ENCODE measurements at regions not wholly inside any gene's neighbourhood (a gene's known extent, or its start where the extent isn't known, plus 50 kb on each side); places are given as distances from the start of the nearest gene placed in this dataset.

DNA sequence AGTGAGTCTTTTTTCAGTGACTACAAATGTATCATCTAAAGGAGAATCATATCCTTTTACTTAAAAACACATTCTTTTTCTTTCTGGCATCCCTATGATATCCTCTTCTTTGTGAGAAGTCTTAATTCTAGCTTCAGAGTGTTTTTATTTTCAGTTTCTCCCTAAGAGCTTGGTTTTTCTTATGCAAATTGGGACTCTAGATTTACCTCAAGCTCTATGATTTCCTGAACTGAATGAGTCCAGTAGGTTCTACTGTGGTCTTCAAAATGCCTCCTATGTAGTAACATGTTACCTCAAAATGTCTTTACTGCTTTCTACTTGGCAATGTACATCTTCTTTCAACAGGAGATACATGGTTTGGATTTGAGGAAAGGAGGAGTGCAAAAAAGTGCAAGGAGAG lies 148.2 kb upstream of the C21orf91 start:
- TF ChIP-seq CTCF (IDR thresholded peaks at IDR 0.05; ENCODE audit: unreplicated experiment) = no peak
- no peaks in the 10 kb centered on the region for H3K36me3 Mint-ChIP-seq (ENCODE audit: insufficient read depth, unreplicated experiment)
- no peak overlapping the region for H3K27ac Mint-ChIP-seq (ENCODE audit: low read depth, unreplicated experiment)
- intact Hi-C loops (cut with micrococcal nuclease) = no loop called here
- H3K27me3 Mint-ChIP-seq (ENCODE audit: insufficient read depth, unreplicated experiment) = no peaks in the 10 kb centered on the region
- ChIA-PET POLR2A (no interaction called here), CTCF (no interaction called here)
- no peak for DNase-seq (ENCODE audit: unreplicated experiment)
- BruUV-seq (replicated peaks) = no TSS peak
- no peaks in the 10 kb centered on the region for H3K4me1 Mint-ChIP-seq (ENCODE audit: insufficient read depth, unreplicated experiment)
- no peak overlapping the region for H3K4me3 Mint-ChIP-seq (ENCODE audit: unreplicated experiment)
- H3K9me3 Mint-ChIP-seq (ENCODE audit: unreplicated experiment) = no peaks in the 10 kb centered on the region

DNA sequence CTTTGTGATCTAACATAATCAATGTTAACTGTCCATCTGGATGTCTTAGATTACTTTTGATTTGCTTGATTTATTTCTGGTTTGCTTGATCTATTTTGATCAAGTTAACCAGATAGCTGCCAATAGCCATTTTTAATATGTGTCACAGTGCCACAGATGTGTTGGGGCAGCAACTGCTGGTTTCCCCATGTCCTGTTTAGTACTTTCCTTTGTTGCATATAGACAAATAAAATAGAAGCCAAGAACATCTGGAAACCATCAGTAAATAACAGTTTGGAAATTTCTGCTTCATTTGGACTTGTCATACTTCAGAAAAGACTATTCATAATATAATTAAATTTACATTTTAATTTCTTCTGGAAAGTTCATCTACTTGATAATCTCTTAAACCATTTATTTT lies 145.6 kb upstream of the C21orf91 start:
- TF ChIP-seq CTCF (IDR thresholded peaks at IDR 0.05; ENCODE audit: unreplicated experiment) = no peak
- POLR2A ChIA-PET = no interaction called here
- BruUV-seq (replicated peaks) = no TSS peak
- CTCF ChIA-PET = no interaction called here
- Mint-ChIP-seq H3K27me3 (ENCODE audit: insufficient read depth, unreplicated experiment) (no peaks in the 10 kb centered on the region), H3K4me1 (ENCODE audit: insufficient read depth, unreplicated experiment) (no peaks in the 10 kb centered on the region), H3K9me3 (ENCODE audit: unreplicated experiment) (no peaks in the 10 kb centered on the region), H3K36me3 (ENCODE audit: insufficient read depth, unreplicated experiment) (no peaks in the 10 kb centered on the region), H3K27ac (ENCODE audit: low read depth, unreplicated experiment) (no peak overlapping the region), H3K4me3 (ENCODE audit: unreplicated experiment) (no peak overlapping the region)
- no peak for DNase-seq (ENCODE audit: unreplicated experiment)
- intact Hi-C loops (cut with micrococcal nuclease) = no loop called here

DNA sequence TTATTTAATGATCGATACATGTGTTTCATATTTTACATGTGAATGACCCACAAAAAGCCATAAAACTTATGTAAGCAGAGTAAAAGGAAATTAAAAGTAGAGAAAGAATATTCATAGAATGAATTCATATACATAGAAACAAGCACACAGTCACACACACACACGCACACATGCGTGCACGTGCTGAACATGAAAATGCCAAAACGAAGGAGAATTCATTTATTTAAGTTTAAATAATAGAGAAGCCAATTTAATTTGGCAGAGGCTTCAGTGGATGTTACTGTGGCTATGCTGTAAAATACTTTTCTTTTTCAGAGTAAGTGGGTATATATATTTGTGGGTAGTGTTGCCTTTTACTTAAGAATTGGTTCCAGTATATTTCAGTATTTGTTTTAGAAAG lies 145.0 kb upstream of the C21orf91 start:
- ChIA-PET POLR2A (interaction anchor here (0.7 kb wide), 1 partner anchor 13 kb away, joined by 3 read pairs; no protein-coding TSS in a partner anchor), CTCF (interaction anchor here (0.6 kb wide), 1 partner anchor 91 kb away, joined by 3 read pairs; no protein-coding TSS in a partner anchor)
- Mint-ChIP-seq H3K4me3 (ENCODE audit: unreplicated experiment) (no peak overlapping the region), H3K27ac (ENCODE audit: low read depth, unreplicated experiment) (no peak overlapping the region), H3K36me3 (ENCODE audit: insufficient read depth, unreplicated experiment) (no peaks in the 10 kb centered on the region), H3K4me1 (ENCODE audit: insufficient read depth, unreplicated experiment) (no peaks in the 10 kb centered on the region), H3K9me3 (ENCODE audit: unreplicated experiment) (no peaks in the 10 kb centered on the region), H3K27me3 (ENCODE audit: insufficient read depth, unreplicated experiment) (no peaks in the 10 kb centered on the region)
- no TSS peak for BruUV-seq (replicated peaks)
- intact Hi-C loops (cut with micrococcal nuclease) = no loop called here
- no peak for DNase-seq (ENCODE audit: unreplicated experiment)
- no peak for TF ChIP-seq CTCF (IDR thresholded peaks at IDR 0.05; ENCODE audit: unreplicated experiment)

- no TSS peak for BruUV-seq (replicated peaks)
- CTCF ChIA-PET = interaction anchor here (3.5 kb wide), 1 partner anchor 25 kb away, joined by 17 read pairs; no protein-coding TSS in a partner anchor
- no peaks in the 10 kb centered on the region for H3K9me3 Mint-ChIP-seq (ENCODE audit: unreplicated experiment)
Measured at GRCh38 chr21:17950591-17950990, 131.4 kb upstream of the C21orf91 start.

More at GRCh38 chr21:17950591-17950990, 131.4 kb upstream of the C21orf91 start:
- peaks cover 6% of the 10 kb centered on the region for H3K4me1 Mint-ChIP-seq (ENCODE audit: insufficient read depth, unreplicated experiment)
- DNase-seq (ENCODE audit: unreplicated experiment) = no peak
- no peak overlapping the region for H3K27ac Mint-ChIP-seq (ENCODE audit: low read depth, unreplicated experiment)
- H3K27me3 Mint-ChIP-seq (ENCODE audit: insufficient read depth, unreplicated experiment) = no peaks in the 10 kb centered on the region
- POLR2A ChIA-PET = no interaction called here
- intact Hi-C loops (cut with micrococcal nuclease) = no loop called here
- H3K36me3 Mint-ChIP-seq (ENCODE audit: insufficient read depth, unreplicated experiment) = no peaks in the 10 kb centered on the region
- no peak for TF ChIP-seq CTCF (IDR thresholded peaks at IDR 0.05; ENCODE audit: unreplicated experiment)
- no peak overlapping the region for H3K4me3 Mint-ChIP-seq (ENCODE audit: unreplicated experiment)
